Stomach (tissue), 4 donors: ENCODE measurements at regions not wholly inside any gene's neighbourhood (a gene's known extent, or its start where the extent isn't known, plus 50 kb on each side); places are given as distances from the start of the nearest gene placed in this dataset.

Experiments used
- EP300 ChIP-seq: sonication (generic); formaldehyde crosslinking; IDR thresholded peaks from one replicate; pipeline ENCODE4 v1.6.1; 2017; ENCODE audit warnings: antibody characterized with exemption
- POLR2A ChIP-seq, 4 donors: fragments of 450-650 bp; IDR thresholded peaks; one replicate each; pipeline ENCODE4 v1.6.1; 2016; ENCODE audit warnings: antibody characterized with exemption in 4 of 4, control low read depth in 2 of 4, mild to moderate bottlenecking in 1 of 4, moderate library complexity in 1 of 4
- POLR2AphosphoS5 ChIP-seq, 3 donors: sonication (generic); formaldehyde crosslinking; IDR thresholded peaks; one replicate each; pipeline ENCODE4 v1.6.1; 2016; ENCODE audit warnings: antibody characterized with exemption in 3 of 3
- TF ChIP-seq, protein P1 (sequence below), 7 experiments: fragments of 450-650 bp in 4 of 7; fragments of 200-600 bp in 3 of 7; sonication (generic) in 3 of 7; IDR thresholded peaks; one replicate each; pipeline ENCODE4 v1.5.1; 2016 to 2019; ENCODE audit warnings: antibody characterized with exemption in 7 of 7, control low read depth in 2 of 7, mild to moderate bottlenecking in 1 of 7

DNA sequence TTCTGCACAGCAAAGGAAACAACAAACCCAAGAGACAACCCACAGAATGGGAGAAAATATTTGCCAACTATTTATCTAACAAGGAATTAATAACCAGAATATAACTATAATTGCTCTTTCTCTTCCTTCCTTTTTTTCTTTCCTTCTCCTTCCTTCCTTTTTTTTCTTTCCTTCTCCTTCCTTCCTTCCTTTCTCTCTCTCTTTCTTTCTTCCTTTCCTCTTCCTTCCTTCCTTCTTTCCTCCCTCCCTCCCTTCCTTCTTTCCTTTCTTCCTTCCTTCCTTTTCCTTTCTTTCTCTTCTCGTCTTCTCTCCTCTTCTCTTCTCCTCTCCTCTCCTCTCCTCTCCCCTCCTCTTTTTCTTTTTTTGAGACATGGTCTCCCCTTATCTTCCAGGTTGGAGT lies 345.4 kb upstream of the ARRDC4 start:
- TF ChIP-seq, protein P1, sequence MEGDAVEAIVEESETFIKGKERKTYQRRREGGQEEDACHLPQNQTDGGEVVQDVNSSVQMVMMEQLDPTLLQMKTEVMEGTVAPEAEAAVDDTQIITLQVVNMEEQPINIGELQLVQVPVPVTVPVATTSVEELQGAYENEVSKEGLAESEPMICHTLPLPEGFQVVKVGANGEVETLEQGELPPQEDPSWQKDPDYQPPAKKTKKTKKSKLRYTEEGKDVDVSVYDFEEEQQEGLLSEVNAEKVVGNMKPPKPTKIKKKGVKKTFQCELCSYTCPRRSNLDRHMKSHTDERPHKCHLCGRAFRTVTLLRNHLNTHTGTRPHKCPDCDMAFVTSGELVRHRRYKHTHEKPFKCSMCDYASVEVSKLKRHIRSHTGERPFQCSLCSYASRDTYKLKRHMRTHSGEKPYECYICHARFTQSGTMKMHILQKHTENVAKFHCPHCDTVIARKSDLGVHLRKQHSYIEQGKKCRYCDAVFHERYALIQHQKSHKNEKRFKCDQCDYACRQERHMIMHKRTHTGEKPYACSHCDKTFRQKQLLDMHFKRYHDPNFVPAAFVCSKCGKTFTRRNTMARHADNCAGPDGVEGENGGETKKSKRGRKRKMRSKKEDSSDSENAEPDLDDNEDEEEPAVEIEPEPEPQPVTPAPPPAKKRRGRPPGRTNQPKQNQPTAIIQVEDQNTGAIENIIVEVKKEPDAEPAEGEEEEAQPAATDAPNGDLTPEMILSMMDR (IDR thresholded peaks at IDR 0.05) = no peak
- TF ChIP-seq POLR2A (IDR thresholded peaks at IDR 0.05) (no peak), EP300 (no peak), POLR2AphosphoS5 (IDR thresholded peaks at IDR 0.05) (no peak)
